ENCODE measurements at regions not wholly inside any gene's neighbourhood (a gene's known extent, or its start where the extent isn't known, plus 50 kb on each side); places are given as distances from the start of the nearest gene placed in this dataset.

GRCh38 chr10:130372866-130373265, 236.7 kb downstream of the GLRX3 start:
- Histone ChIP-seq H3F3A (ENCODE audit: insufficient read depth, low read length) (no peaks in the 10 kb centered on the region), H3K4me2 (ENCODE audit: low read length) (no peak overlapping the region), H3K4me1 (ENCODE audit: insufficient read depth, low read length, severe bottlenecking) (no peaks in the 10 kb centered on the region), H3K36me3 (ENCODE audit: insufficient read depth, low read length) (no peaks in the 10 kb centered on the region), H3K79me2 (ENCODE audit: insufficient read depth, low read length) (no peaks in the 10 kb centered on the region), H3K9me3 (ENCODE audit: low read length) (no peaks in the 10 kb centered on the region), H3K27ac (ENCODE audit: low read depth, low read length, poor library complexity, severe bottlenecking) (no peak overlapping the region), H2AFZ (ENCODE audit: low read length) (no peak overlapping the region), H3K9ac (ENCODE audit: low read length) (no peak overlapping the region), H3K9me2 (ENCODE audit: low read depth, low read length) (no peaks in the 10 kb centered on the region), H3K4me3 (ENCODE audit: low read depth, low read length, poor library complexity, severe bottlenecking) (no peak overlapping the region), H3K27me3 (ENCODE audit: insufficient read depth, low read length) (no peaks in the 10 kb centered on the region), H4K20me1 (ENCODE audit: insufficient read depth, low read length) (no peaks in the 10 kb centered on the region)
- TF ChIP-seq, protein P1, sequence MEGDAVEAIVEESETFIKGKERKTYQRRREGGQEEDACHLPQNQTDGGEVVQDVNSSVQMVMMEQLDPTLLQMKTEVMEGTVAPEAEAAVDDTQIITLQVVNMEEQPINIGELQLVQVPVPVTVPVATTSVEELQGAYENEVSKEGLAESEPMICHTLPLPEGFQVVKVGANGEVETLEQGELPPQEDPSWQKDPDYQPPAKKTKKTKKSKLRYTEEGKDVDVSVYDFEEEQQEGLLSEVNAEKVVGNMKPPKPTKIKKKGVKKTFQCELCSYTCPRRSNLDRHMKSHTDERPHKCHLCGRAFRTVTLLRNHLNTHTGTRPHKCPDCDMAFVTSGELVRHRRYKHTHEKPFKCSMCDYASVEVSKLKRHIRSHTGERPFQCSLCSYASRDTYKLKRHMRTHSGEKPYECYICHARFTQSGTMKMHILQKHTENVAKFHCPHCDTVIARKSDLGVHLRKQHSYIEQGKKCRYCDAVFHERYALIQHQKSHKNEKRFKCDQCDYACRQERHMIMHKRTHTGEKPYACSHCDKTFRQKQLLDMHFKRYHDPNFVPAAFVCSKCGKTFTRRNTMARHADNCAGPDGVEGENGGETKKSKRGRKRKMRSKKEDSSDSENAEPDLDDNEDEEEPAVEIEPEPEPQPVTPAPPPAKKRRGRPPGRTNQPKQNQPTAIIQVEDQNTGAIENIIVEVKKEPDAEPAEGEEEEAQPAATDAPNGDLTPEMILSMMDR (IDR thresholded peaks at IDR 0.05; ENCODE audit: low read length): no peak
- TF ChIP-seq EZH2 (IDR thresholded peaks at IDR 0.05; ENCODE audit: borderline replicate concordance, low read length): no peak

- no peak for TF ChIP-seq EZH2 (IDR thresholded peaks at IDR 0.05; ENCODE audit: borderline replicate concordance, low read length)
- TF ChIP-seq, protein P1 (IDR thresholded peaks at IDR 0.05; ENCODE audit: low read length): no peak
- H3K36me3 ChIP-seq (ENCODE audit: insufficient read depth, low read length): no peaks in the 10 kb centered on the region
- H3K9me2 ChIP-seq (ENCODE audit: low read depth, low read length): no peaks in the 10 kb centered on the region
- H3K4me1 ChIP-seq (ENCODE audit: insufficient read depth, low read length, severe bottlenecking): no peaks in the 10 kb centered on the region
- no peak overlapping the region for H3K4me2 ChIP-seq (ENCODE audit: low read length)
- H4K20me1 ChIP-seq (ENCODE audit: insufficient read depth, low read length): no peaks in the 10 kb centered on the region
- H3K9ac ChIP-seq (ENCODE audit: low read length): no peak overlapping the region
- H3K27ac ChIP-seq (ENCODE audit: low read depth, low read length, poor library complexity, severe bottlenecking): no peak overlapping the region
- no peak overlapping the region for H3K4me3 ChIP-seq (ENCODE audit: low read depth, low read length, poor library complexity, severe bottlenecking)
- no peaks in the 10 kb centered on the region for H3K27me3 ChIP-seq (ENCODE audit: insufficient read depth, low read length)
- H3F3A ChIP-seq (ENCODE audit: insufficient read depth, low read length): no peaks in the 10 kb centered on the region
- no peak overlapping the region for H2AFZ ChIP-seq (ENCODE audit: low read length)
- H3K9me3 ChIP-seq (ENCODE audit: low read length): no peaks in the 10 kb centered on the region
- H3K79me2 ChIP-seq (ENCODE audit: insufficient read depth, low read length): no peaks in the 10 kb centered on the region
Measured at GRCh38 chr10:130377986-130378540, 241.9 kb downstream of the GLRX3 start.

DNA sequence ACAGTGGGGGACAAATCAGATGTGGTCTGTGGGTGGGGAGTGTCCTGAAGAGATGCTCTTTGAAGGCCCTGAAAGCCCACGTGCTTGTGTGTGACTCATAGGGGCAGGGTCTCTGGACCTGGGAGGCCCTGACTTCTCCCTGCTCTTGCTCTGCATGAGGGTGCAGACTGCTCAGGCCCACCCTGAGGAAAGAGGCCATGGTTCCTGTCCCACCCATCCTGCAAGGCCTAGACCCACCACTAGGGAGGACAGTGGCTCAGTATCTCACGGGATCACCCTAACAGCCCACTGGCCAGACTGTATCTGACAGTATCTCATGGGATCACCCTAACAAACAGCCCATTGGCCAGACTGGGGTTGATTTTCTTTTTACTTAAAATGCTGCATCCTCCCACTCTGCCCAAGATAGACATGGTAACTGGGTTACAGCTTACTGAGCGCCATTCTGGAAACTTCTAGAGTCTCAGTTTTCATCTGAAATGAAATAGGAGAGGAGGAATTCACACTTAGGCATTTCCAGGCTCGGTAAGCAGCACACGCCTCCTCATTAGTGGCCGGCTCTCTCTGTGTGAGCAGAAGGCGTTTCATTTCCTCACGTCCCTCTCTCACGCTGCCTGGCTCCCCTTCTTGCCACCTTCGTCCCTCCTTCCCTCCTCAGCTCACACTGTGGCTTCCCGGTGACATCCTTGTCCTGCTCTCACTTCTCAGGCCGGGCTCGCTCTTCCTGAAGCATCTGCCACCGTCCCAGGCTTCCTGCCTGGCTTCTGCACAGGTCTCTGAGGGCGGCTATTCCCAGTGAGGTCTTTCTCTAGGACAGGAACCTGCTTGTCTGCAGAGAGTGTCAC, 242.6 kb downstream of the GLRX3 start:
- Histone ChIP-seq H2AFZ (ENCODE audit: low read length) (no peak overlapping the region), H3K27ac (ENCODE audit: low read depth, low read length, poor library complexity, severe bottlenecking) (no peak overlapping the region), H3K4me2 (ENCODE audit: low read length) (no peak overlapping the region), H3K9me2 (ENCODE audit: low read depth, low read length) (no peaks in the 10 kb centered on the region), H3K4me3 (ENCODE audit: low read depth, low read length, poor library complexity, severe bottlenecking) (no peak overlapping the region), H3K4me1 (ENCODE audit: insufficient read depth, low read length, severe bottlenecking) (no peaks in the 10 kb centered on the region), H3K9ac (ENCODE audit: low read length) (no peak overlapping the region), H4K20me1 (ENCODE audit: insufficient read depth, low read length) (no peaks in the 10 kb centered on the region), H3K9me3 (ENCODE audit: low read length) (no peaks in the 10 kb centered on the region), H3K27me3 (ENCODE audit: insufficient read depth, low read length) (no peaks in the 10 kb centered on the region), H3F3A (ENCODE audit: insufficient read depth, low read length) (no peaks in the 10 kb centered on the region), H3K79me2 (ENCODE audit: insufficient read depth, low read length) (no peaks in the 10 kb centered on the region), H3K36me3 (ENCODE audit: insufficient read depth, low read length) (no peaks in the 10 kb centered on the region)
- no peak for TF ChIP-seq EZH2 (IDR thresholded peaks at IDR 0.05; ENCODE audit: borderline replicate concordance, low read length)
- TF ChIP-seq, protein P1 (IDR thresholded peaks at IDR 0.05; ENCODE audit: low read length): no peak; the same call in 1 of the 2 replicates
